ENCODE measurements at regions not wholly inside any gene's neighbourhood (a gene's known extent, or its start where the extent isn't known, plus 50 kb on each side); places are given as distances from the start of the nearest gene placed in this dataset.

DNA sequence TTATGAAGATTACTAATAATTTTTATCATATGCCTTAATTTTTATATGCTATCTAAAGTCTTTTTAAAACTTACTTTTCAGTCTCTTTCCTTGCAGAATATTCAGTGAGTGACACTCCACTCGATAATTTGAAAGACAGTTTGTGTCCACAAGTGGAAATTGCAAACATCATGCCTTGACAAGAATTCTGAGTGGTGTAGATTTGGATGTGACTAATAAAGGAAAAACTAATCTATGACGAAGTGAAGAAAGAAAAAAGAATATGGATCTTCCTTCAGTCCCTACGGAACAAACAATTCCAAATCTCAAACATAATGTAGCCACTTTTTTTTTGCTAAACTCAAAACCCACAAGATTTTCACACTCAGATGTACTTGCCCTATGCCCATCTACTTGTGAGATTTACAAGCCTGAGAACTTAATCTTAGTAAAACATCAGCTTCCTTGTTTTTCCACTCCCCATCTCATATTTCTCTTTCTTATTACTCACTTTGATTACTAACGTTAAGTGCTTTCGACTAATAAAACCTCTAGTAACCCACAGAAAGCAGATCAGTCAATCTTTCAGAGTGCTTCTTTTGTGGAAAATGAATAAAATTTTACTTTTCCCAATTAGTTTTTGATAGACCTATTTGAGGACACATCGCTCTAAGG is 1155.8 kb downstream of the GRIK2 start (continued):
- TF ChIP-seq, protein P1, sequence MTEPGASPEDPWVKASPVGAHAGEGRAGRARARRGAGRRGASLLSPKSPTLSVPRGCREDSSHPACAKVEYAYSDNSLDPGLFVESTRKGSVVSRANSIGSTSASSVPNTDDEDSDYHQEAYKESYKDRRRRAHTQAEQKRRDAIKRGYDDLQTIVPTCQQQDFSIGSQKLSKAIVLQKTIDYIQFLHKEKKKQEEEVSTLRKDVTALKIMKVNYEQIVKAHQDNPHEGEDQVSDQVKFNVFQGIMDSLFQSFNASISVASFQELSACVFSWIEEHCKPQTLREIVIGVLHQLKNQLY (CRISPR knock-in tag; IDR thresholded peaks at IDR 0.05): no peak
- TF ChIP-seq ZNF396 (CRISPR knock-in tag; IDR thresholded peaks at IDR 0.05; ENCODE audit: borderline replicate concordance): no peak
- TF ChIP-seq CBFB (CRISPR knock-in tag; IDR thresholded peaks at IDR 0.05; ENCODE audit: low read depth): no peak
- no peak for TF ChIP-seq TEAD1 (CRISPR knock-in tag; IDR thresholded peaks at IDR 0.05)
- TF ChIP-seq, protein P2, sequence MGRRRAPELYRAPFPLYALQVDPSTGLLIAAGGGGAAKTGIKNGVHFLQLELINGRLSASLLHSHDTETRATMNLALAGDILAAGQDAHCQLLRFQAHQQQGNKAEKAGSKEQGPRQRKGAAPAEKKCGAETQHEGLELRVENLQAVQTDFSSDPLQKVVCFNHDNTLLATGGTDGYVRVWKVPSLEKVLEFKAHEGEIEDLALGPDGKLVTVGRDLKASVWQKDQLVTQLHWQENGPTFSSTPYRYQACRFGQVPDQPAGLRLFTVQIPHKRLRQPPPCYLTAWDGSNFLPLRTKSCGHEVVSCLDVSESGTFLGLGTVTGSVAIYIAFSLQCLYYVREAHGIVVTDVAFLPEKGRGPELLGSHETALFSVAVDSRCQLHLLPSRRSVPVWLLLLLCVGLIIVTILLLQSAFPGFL (CRISPR knock-in tag; IDR thresholded peaks at IDR 0.05; ENCODE audit: borderline replicate concordance): no peak

DNA sequence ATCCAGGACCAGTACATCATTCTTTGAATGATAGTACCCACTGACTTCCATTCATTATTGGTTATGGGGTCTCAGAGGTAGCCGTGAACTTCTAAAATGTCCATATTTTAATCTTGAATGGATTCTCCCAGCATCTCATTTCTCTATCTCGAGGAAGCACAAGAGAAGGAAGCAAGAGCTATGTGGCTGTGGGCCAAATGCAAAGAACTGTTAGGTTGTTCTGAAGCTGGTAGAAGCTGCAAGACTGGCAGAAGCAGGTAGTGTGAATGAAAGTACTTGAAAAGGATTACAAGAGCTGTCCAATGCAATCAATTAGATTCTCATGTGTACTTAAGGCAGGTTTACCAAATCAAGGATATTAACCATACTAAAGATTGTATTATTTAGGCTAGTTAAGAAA is 1131.8 kb downstream of the GRIK2 start:
- no peak for DNase-seq (ENCODE audit: low spot score)
- H3K9me3 Mint-ChIP-seq: no peaks in the 10 kb centered on the region
- H3K4me1 Mint-ChIP-seq: no peaks in the 10 kb centered on the region
- ATAC-seq: no peak
- TF ChIP-seq FOXJ3 (CRISPR knock-in tag; IDR thresholded peaks at IDR 0.05; ENCODE audit: borderline replicate concordance): no peak
- TF ChIP-seq, protein P3, sequence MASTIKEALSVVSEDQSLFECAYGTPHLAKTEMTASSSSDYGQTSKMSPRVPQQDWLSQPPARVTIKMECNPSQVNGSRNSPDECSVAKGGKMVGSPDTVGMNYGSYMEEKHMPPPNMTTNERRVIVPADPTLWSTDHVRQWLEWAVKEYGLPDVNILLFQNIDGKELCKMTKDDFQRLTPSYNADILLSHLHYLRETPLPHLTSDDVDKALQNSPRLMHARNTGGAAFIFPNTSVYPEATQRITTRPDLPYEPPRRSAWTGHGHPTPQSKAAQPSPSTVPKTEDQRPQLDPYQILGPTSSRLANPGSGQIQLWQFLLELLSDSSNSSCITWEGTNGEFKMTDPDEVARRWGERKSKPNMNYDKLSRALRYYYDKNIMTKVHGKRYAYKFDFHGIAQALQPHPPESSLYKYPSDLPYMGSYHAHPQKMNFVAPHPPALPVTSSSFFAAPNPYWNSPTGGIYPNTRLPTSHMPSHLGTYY (CRISPR knock-in tag; IDR thresholded peaks at IDR 0.05): no peak
- TF ChIP-seq, protein P4, sequence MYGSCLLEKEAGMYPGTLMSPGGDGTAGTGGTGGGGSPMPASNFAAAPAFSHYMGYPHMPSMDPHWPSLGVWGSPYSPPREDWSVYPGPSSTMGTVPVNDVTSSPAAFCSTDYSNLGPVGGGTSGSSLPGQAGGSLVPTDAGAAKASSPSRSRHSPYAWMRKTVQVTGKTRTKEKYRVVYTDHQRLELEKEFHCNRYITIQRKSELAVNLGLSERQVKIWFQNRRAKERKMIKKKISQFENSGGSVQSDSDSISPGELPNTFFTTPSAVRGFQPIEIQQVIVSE (CRISPR knock-in tag; IDR thresholded peaks at IDR 0.05; ENCODE audit: borderline replicate concordance): no peak
- TF ChIP-seq, protein P5, sequence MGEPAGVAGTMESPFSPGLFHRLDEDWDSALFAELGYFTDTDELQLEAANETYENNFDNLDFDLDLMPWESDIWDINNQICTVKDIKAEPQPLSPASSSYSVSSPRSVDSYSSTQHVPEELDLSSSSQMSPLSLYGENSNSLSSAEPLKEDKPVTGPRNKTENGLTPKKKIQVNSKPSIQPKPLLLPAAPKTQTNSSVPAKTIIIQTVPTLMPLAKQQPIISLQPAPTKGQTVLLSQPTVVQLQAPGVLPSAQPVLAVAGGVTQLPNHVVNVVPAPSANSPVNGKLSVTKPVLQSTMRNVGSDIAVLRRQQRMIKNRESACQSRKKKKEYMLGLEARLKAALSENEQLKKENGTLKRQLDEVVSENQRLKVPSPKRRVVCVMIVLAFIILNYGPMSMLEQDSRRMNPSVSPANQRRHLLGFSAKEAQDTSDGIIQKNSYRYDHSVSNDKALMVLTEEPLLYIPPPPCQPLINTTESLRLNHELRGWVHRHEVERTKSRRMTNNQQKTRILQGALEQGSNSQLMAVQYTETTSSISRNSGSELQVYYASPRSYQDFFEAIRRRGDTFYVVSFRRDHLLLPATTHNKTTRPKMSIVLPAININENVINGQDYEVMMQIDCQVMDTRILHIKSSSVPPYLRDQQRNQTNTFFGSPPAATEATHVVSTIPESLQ (CRISPR knock-in tag; IDR thresholded peaks at IDR 0.05): no peak
- H3K27me3 Mint-ChIP-seq (ENCODE audit: low read depth): no peaks in the 10 kb centered on the region
- no peaks in the 10 kb centered on the region for H3K36me3 Mint-ChIP-seq
- CTCF ChIA-PET: no interaction called here
- POLR2A ChIA-PET: no interaction called here
- H3K27ac Mint-ChIP-seq: no peak overlapping the region
- no peak overlapping the region for H3K4me3 Mint-ChIP-seq

DNA sequence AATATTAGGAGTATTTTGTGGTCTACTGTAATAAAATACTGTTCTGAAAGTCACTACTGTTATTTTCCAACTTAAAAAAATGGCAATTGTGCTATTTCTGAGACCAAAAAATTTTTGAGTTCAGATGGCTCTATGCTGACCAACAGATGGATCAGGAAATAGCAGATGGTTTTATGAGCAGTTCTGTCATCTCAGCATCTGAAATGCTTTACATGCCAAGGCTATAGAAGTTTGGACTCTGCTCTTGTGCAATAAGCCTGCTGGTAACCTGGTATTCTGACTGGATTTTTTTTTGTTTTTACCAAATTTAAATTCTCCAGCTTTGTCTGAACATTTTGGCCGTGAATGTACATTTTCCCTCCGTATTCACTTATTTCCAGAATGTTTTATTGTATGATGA is 1127.5 kb downstream of the GRIK2 start:
- no peak overlapping the region for H3K27ac Mint-ChIP-seq
- DNase-seq (ENCODE audit: low spot score) (no peak), ATAC-seq (no peak)
- ChIA-PET CTCF (no interaction called here), POLR2A (no interaction called here)
- no peak overlapping the region for H3K4me3 Mint-ChIP-seq
- H3K27me3 Mint-ChIP-seq (ENCODE audit: low read depth): no peaks in the 10 kb centered on the region
- no peaks in the 10 kb centered on the region for H3K4me1 Mint-ChIP-seq
- H3K36me3 Mint-ChIP-seq: no peaks in the 10 kb centered on the region
- no peaks in the 10 kb centered on the region for H3K9me3 Mint-ChIP-seq
- TF ChIP-seq ESRRA (CRISPR knock-in tag; IDR thresholded peaks at IDR 0.05; ENCODE audit: borderline replicate concordance) (no peak), ZNF317 (CRISPR knock-in tag; IDR thresholded peaks at IDR 0.05; ENCODE audit: borderline replicate concordance, low read depth) (no peak), JUN (CRISPR knock-in tag; IDR thresholded peaks at IDR 0.05) (no peak), SMAD3 (CRISPR knock-in tag; IDR thresholded peaks at IDR 0.05; ENCODE audit: borderline replicate concordance) (no peak), EMX1 (CRISPR knock-in tag; IDR thresholded peaks at IDR 0.05) (no peak), RORB (CRISPR knock-in tag; IDR thresholded peaks at IDR 0.05) (no peak), JAZF1 (CRISPR knock-in tag; IDR thresholded peaks at IDR 0.05) (no peak), NFE2L1 (CRISPR knock-in tag; IDR thresholded peaks at IDR 0.05) (no peak)
- TF ChIP-seq, protein P6, sequence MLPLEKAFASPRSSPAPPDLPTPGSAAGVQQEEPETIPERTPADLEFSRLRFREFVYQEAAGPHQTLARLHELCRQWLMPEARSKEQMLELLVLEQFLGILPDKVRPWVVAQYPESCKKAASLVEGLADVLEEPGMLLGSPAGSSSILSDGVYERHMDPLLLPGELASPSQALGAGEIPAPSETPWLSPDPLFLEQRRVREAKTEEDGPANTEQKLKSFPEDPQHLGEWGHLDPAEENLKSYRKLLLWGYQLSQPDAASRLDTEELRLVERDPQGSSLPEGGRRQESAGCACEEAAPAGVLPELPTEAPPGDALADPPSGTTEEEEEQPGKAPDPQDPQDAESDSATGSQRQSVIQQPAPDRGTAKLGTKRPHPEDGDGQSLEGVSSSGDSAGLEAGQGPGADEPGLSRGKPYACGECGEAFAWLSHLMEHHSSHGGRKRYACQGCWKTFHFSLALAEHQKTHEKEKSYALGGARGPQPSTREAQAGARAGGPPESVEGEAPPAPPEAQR (CRISPR knock-in tag; IDR thresholded peaks at IDR 0.05): no peak
- TF ChIP-seq, protein P7, sequence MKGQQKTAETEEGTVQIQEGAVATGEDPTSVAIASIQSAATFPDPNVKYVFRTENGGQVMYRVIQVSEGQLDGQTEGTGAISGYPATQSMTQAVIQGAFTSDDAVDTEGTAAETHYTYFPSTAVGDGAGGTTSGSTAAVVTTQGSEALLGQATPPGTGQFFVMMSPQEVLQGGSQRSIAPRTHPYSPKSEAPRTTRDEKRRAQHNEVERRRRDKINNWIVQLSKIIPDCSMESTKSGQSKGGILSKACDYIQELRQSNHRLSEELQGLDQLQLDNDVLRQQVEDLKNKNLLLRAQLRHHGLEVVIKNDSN (CRISPR knock-in tag; IDR thresholded peaks at IDR 0.05): no peak
- TF ChIP-seq, protein P8, sequence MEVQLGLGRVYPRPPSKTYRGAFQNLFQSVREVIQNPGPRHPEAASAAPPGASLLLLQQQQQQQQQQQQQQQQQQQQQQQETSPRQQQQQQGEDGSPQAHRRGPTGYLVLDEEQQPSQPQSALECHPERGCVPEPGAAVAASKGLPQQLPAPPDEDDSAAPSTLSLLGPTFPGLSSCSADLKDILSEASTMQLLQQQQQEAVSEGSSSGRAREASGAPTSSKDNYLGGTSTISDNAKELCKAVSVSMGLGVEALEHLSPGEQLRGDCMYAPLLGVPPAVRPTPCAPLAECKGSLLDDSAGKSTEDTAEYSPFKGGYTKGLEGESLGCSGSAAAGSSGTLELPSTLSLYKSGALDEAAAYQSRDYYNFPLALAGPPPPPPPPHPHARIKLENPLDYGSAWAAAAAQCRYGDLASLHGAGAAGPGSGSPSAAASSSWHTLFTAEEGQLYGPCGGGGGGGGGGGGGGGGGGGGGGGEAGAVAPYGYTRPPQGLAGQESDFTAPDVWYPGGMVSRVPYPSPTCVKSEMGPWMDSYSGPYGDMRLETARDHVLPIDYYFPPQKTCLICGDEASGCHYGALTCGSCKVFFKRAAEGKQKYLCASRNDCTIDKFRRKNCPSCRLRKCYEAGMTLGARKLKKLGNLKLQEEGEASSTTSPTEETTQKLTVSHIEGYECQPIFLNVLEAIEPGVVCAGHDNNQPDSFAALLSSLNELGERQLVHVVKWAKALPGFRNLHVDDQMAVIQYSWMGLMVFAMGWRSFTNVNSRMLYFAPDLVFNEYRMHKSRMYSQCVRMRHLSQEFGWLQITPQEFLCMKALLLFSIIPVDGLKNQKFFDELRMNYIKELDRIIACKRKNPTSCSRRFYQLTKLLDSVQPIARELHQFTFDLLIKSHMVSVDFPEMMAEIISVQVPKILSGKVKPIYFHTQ (CRISPR knock-in tag; IDR thresholded peaks at IDR 0.05): no peak

Measured in WTC11 (cell line).